ENCODE measurements at regions not wholly inside any gene's neighbourhood (a gene's known extent, or its start where the extent isn't known, plus 50 kb on each side); places are given as distances from the start of the nearest gene placed in this dataset.
"Not testable (repeated sequence)": the region's sequence is repeated elsewhere in the genome, so short reads cannot be mapped to it uniquely, and the experiment has no call there.

DNA sequence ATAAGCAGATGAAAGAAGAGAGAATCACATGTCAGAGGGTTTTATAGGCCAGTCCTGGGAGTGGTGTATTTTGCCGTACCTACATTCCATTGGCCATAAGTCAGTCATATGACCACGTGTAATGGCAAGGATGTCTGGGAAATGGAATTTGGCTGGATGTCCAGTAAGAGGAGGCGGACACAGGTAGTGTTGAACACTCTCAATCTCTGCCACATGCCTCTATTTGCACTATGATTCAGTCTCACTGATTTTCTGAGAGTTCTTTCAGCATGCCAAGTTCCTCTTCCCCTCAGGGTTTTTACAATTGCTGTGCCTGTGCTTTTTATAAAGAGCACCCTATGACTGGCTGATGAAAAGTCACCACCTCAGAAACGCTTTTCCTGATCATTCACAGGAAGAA lies 164.2 kb upstream of the GPR101 start:
- no peak for DNase-seq (ENCODE audit: low read depth)

GRCh38 chrX:137195991-137196390 lies 162.2 kb upstream of the GPR101 start:
- DNase-seq (ENCODE audit: low read depth): peak; percentile 6

GRCh38 chrX:137195296-137195695 lies 161.5 kb upstream of the GPR101 start:
- DNase-seq (ENCODE audit: low read depth): no peak

DNA sequence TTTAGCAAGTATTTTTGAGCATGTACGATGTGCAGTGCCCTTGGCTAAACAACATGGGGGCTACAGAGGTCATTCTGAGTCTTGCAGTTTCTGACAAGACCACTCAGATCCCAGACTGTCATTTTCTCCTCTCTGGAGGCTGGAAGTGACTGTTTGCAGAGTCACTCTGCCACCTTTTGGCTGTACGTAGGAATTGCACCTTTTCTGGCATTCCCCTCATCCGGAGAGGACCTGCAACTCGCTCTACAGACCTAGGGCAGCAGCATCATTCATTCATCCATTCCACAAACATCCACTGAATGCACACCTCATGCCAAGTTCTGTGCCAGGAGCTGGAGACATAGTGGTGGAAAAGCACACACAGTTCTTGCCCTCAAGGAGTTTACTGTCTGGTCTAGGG lies 160.4 kb upstream of the GPR101 start:
- DNase-seq (ENCODE audit: low read depth): peak; percentile 3

DNA sequence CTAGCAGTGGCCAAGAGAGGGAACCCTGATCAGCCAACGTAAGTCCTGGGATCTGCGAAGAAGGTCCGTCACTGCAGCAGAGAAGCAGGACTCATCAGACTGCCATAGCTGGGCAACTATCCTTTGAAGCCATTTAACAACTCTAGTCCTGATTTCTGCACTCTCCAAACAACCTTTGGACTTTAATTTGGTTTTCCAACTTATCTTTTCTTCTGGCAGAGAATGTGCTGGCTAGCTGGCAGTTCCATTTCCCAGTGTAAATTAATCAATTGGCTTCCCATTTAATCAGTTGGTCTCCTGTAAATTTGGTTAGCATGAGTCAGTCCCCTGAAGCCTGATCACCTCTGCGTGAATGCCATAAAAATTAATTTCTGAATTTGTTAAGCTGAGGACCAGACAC lies 153.7 kb upstream of the GPR101 start:
- no peak for DNase-seq (ENCODE audit: low read depth)

- DNase-seq (ENCODE audit: low read depth): no peak
These were observed 144.6 kb upstream of the GPR101 start for GRCh38 chrX:137178392-137178791.

DNA sequence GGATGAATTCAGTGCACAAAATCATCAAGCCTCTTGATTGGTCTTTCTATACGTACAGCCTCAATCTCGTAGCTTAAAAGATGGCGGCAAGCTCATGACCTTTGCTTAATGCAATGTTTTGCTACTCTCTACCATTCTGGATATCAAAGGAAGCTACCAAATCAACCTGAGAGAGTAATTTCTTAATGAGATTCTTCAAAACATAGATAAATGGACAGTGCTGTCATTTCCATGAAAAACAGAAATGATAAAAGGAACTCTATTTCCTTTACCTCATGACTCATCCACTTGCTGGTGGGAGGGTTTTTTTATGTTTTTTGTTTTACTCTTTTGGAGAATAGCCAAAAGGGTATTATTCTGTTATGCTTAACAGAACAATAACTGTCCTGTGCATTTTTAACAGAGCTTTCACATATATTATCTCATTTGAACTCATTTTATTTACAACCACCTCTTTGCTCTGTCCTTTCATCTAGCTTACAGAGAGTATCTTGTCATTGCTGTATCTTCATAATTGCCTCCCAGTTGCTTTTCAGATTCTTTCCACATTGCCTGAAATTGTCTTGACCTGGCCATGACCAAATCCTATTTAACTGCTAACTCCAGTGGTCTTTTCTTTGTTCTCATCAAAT lies 138.6 kb upstream of the GPR101 start:
- DNase-seq (ENCODE audit: low read depth): no peak

GRCh38 chrX:137171626-137172025 lies 137.8 kb upstream of the GPR101 start:
- no peak for DNase-seq (ENCODE audit: low read depth)

DNA sequence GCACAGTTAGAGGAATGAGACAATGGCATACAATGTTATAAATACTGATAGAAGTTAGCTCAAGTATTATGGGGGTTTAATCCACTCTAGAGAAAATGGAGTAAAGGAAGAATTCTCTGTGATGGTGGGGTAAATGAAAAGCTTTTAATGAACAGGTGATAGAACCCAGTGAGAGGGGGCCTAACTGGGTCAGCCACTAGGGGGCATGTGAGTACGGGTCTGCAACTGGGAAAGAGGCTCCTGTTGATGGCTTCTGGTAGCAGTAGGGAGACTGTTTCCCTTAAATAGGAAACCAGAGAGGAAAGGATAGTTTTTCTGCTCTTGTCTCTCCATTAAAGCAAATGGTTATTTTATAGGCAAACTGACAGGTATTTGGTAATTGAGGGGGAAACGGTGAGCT lies 132.8 kb upstream of the GPR101 start:
- no peak for DNase-seq (ENCODE audit: low read depth)

DNA sequence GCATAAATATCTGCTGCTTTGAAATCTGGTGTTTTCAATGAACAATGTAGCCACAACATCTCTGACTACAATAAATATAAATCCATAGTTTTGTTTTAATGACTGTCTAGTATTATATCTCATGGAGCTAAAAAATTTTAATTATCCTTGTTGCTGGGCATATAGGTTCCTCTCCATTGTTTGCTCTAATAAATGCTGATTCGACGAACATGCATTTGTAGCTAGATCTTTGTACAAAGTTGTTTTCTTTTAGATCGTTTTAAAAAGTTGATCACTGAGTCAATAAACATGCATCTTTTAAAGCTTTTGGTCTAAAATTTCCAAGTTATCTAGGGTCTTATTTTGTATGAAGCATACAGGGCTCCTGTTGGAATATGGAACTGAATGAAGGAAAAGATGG lies 130.5 kb upstream of the GPR101 start:
- no peak for DNase-seq (ENCODE audit: low read depth)

DNA sequence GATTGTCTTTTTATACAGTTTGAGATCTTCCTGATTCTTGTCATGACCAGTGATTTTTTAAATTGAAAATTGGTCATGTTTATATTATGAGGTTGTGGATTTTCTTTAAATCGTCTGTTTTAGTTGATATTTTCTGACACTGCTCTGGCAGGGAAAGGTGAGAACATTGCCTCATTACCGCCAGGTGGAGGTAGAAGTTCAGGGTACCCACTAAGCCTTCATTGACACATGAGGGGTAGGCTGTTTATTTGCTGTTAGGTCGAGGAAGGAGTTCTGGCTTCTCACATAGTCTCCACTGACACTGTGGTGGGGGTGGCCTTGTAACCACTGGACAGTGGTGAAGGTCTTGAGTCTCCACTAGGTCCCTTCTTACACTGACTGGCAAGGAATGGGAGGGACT lies 117.6 kb upstream of the GPR101 start:
- DNase-seq (ENCODE audit: low read depth): no peak

DNA sequence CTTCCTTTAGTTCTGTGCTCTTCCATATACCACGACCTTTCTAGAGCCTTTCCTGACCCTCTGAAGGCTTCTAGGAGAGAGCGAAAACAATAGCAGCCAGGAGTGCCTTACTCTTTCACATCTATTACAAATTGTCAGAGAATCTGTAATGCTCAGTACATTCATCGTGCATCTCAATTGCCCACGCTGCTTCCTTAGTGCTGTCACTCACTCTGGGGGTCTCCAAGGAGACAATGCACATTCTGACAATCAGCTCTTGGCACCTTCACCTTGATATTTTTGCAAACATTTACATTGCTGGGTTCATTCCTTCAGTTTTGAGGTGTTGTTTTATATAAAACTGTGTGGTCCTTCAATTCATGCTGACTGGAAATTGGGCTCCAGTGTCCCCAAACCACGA lies 110.1 kb upstream of the GPR101 start:
- DNase-seq (ENCODE audit: low read depth): no peak

DNA sequence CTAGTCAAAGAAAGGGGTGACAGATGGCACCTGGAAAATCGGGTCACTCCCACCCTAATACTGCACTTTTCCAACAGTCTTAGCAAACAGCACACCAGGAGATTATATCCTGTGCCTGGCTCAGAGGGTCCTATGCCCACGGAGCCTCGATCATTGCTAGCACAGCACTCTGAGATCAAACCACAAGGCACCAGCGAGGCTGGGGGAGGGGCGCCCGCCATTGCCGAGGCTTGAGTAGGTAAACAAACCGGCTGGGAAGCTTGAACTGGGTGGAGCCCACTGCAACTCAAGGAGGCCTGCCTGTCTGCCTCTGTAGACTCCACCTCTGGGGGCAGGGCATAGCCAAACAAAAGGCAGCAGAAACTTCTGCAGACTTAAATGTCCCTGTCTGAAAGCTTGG lies 88.9 kb upstream of the GPR101 start:
- not testable (repeated sequence) for DNase-seq (ENCODE audit: low read depth)

- no peak for DNase-seq (ENCODE audit: low read depth)
These were observed 85.3 kb upstream of the GPR101 start for GRCh38 chrX:137119049-137119448.

GRCh38 chrX:137118536-137118935 lies 84.7 kb upstream of the GPR101 start:
- DNase-seq (ENCODE audit: low read depth): no peak

DNA sequence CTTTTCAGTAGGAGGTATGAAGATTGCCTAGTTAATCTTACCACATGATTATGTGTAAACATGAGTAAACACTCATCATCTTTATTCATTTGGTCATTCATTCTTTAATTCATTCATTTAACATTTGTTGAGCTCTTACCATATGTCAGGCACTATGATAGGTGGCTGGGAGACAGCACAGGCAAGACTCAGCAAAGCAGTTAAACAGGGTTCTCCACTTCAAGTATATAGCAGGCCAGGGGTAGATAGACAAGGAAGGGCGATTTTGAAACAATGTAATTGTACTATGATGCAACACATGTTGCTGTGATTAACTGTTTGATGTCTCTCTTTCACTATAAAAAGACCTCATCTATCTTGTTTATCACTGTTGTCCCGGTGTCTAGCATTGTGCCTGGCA lies 84.3 kb upstream of the GPR101 start:
- DNase-seq (ENCODE audit: low read depth): no peak

- not testable (repeated sequence) for DNase-seq (ENCODE audit: low read depth)
These were observed 74.1 kb upstream of the GPR101 start for GRCh38 chrX:137107877-137108276.

DNA sequence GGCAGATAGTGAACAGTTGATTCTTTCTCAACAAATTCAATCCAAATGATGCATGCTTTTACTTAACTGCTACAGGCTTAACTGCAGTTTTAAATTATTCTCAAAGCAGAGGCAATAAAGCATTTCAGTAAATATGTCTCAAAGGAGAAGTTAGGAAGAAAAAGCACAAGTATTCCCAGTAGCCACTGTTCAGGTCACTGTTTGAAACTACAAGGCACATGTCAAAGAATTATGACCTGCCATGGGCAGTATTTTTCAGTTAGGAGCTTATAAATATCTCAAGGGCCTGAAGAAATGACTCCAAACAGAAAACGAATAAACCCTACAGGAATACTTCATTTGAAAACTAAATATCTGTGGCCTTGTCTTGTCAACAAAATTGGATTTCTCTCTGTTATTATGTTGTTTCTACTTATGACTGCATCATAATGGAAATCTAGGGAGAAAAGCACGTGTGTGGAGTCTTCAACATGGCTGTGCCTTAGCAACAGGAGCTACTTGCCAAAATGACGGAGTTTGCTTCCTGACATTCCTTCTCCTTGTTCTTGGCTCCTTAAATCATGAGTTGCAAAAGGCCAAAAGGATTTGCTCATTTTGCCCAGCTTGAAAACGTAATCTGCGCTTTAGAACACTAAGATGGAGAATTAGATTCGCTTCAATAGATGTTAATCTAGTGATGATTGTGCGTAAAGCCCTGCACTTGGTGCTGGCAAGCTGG lies 67.6 kb upstream of the GPR101 start:
- no peak for DNase-seq (ENCODE audit: low read depth)
